GM21619 (cell line): ENCODE measurements at regions not wholly inside any gene's neighbourhood (a gene's known extent, or its start where the extent isn't known, plus 50 kb on each side); places are given as distances from the start of the nearest gene placed in this dataset.

Source experiments
- ATAC-seq: cut with Tn5 transposase; IDR thresholded peaks from one replicate; pipeline ENCODE4 v1.9.1; 2021; ENCODE audit not compliant: unreplicated experiment

GRCh38 chr10:131519723-131520605 lies 208.4 kb upstream of the TCERG1L start:
- ATAC-seq, result no peak

GRCh38 chr10:131531265-131532190 lies 220.0 kb upstream of the TCERG1L start:
- no peak for ATAC-seq

GRCh38 chr10:131532291-131532690 lies 220.8 kb upstream of the TCERG1L start:
- no peak for ATAC-seq

GRCh38 chr10:131532745-131533341 lies 221.3 kb upstream of the TCERG1L start:
- no peak for ATAC-seq

GRCh38 chr10:131533846-131534526 lies 222.5 kb upstream of the TCERG1L start:
- no peak for ATAC-seq

- no peak for ATAC-seq
These were observed 223.3 kb upstream of the TCERG1L start for GRCh38 chr10:131534836-131535235.

GRCh38 chr10:131536676-131537075 lies 225.2 kb upstream of the TCERG1L start:
- no peak for ATAC-seq

- ATAC-seq, result no peak
These were observed 225.8 kb upstream of the TCERG1L start for GRCh38 chr10:131537281-131537680.

- no peak for ATAC-seq
These were observed 233.0 kb upstream of the TCERG1L start for GRCh38 chr10:131544495-131544894.

GRCh38 chr10:131546086-131546810 lies 234.7 kb upstream of the TCERG1L start:
- no peak for ATAC-seq

GRCh38 chr10:131547129-131547799 lies 235.7 kb upstream of the TCERG1L start:
- no peak for ATAC-seq

GRCh38 chr10:131548176-131548575 lies 236.7 kb upstream of the TCERG1L start:
- no peak for ATAC-seq

GRCh38 chr10:131549116-131549515 lies 237.6 kb upstream of the TCERG1L start:
- ATAC-seq, result no peak

GRCh38 chr10:131553121-131553520 lies 241.6 kb upstream of the TCERG1L start:
- no peak for ATAC-seq

GRCh38 chr10:131553581-131553980 lies 242.1 kb upstream of the TCERG1L start:
- no peak for ATAC-seq

GRCh38 chr10:131554821-131555220 lies 243.3 kb upstream of the TCERG1L start:
- no peak for ATAC-seq

GRCh38 chr10:131555406-131555805 lies 243.9 kb upstream of the TCERG1L start:
- no peak for ATAC-seq

GRCh38 chr10:131556061-131556896 lies 244.8 kb upstream of the TCERG1L start:
- ATAC-seq, result no peak
